PC-9 (cell line): ENCODE measurements at regions not wholly inside any gene's neighbourhood (a gene's known extent, or its start where the extent isn't known, plus 50 kb on each side); places are given as distances from the start of the nearest gene placed in this dataset.

Source experiments
- BruUV-seq: library from RNA; stranded (reverse); fragments of 400-500 nt; replicated peaks from 2 replicates; lab custom pipeline; 2021; lab: Mats Ljungman, UMichigan
- CTCF ChIA-PET: fragments of 300-600 bp; sonication (Branson Sonifier 250); formaldehyde crosslinking; loops from one replicate; lab custom pipeline; 2022; ENCODE audit warnings: antibody characterized with exemption; lab: Charles Lee
- POLR2A ChIA-PET: fragments of 300-600 bp; sonication (Branson Sonifier 250); formaldehyde crosslinking; loops from one replicate; lab custom pipeline; 2022; ENCODE audit warnings: antibody characterized with exemption; ENCODE audit not compliant: unreplicated experiment; lab: Charles Lee
- DNase-seq, 2 experiments: peaks; one replicate each; pipeline versions ENCODE4 v3.0.0 to v3.0.0-alpha.2; 2015 to 2022; ENCODE audit warnings: mixed read lengths in 1 of 2
- H2AFZ ChIP-seq: fragments of 200-600 bp; sonication (generic); 2 replicates; pipeline ENCODE4 v1.8.1; 2017; ENCODE audit warnings: antibody characterized with exemption
- H3F3A ChIP-seq: fragments of 200-600 bp; sonication (generic); 2 replicates; pipeline ENCODE4 v1.8.1; 2017; ENCODE audit warnings: antibody characterized with exemption, mild to moderate bottlenecking, low read depth; ENCODE audit not compliant: insufficient read depth
- H3K27ac ChIP-seq: fragments of 200-600 bp; sonication (generic); 2 replicates; pipeline ENCODE4 v1.6.1; 2016; ENCODE audit warnings: mixed run types
- H3K27me3 ChIP-seq: fragments of 200-600 bp; sonication (generic); 2 replicates; pipeline ENCODE4 v1.6.1; 2016; ENCODE audit warnings: low read depth, mixed run types; ENCODE audit not compliant: insufficient read depth
- H3K36me3 ChIP-seq: fragments of 200-600 bp; sonication (generic); 2 replicates; pipeline ENCODE4 v1.6.1; 2016; ENCODE audit warnings: low read depth, mixed run types
- H3K4me1 ChIP-seq: fragments of 200-600 bp; sonication (generic); replicated peaks from 2 replicates; pipeline ENCODE4 v1.6.1; 2016; ENCODE audit warnings: mixed run types; ENCODE audit not compliant: insufficient read depth
- H3K4me2 ChIP-seq: fragments of 200-600 bp; sonication (generic); 2 replicates; pipeline ENCODE4 v1.6.1; 2017; ENCODE audit warnings: mixed run types
- H3K4me3 ChIP-seq: fragments of 200-600 bp; sonication (generic); 2 replicates; pipeline ENCODE4 v1.6.1; 2016; ENCODE audit warnings: mixed run types
- H3K79me2 ChIP-seq: fragments of 200-600 bp; sonication (generic); 2 replicates; pipeline ENCODE4 v1.6.1; 2017; ENCODE audit warnings: low read depth, mixed run types
- H3K9me2 ChIP-seq: fragments of 200-600 bp; sonication (generic); 2 replicates; pipeline ENCODE4 v1.8.1; 2017; ENCODE audit warnings: mild to moderate bottlenecking; ENCODE audit not compliant: insufficient read depth
- H3K9me3 ChIP-seq: fragments of 200-600 bp; sonication (generic); 2 replicates; pipeline ENCODE4 v1.8.1; 2016; ENCODE audit warnings: low read depth; ENCODE audit not compliant: insufficient read depth
- H4K20me1 ChIP-seq: fragments of 200-600 bp; sonication (generic); 2 replicates; pipeline ENCODE4 v1.8.1; 2017; ENCODE audit not compliant: insufficient read depth
- CTCF ChIP-seq: fragments of 200-600 bp; sonication (generic); conservative IDR thresholded peaks from 2 replicates; pipeline ENCODE4 v1.6.1; 2017; ENCODE audit warnings: mixed run types, antibody characterized with exemption, mild to moderate bottlenecking, moderate library complexity
- EZH2 ChIP-seq: fragments of 200-600 bp; sonication (generic); IDR thresholded peaks from 2 replicates; pipeline ENCODE4 v1.8.0; 2017; ENCODE audit warnings: antibody characterized with exemption, low read depth
- intact Hi-C: fragments of 100-400 bp; cut with micrococcal nuclease; formaldehyde crosslinking; loops from one replicate; pipeline ENCODE4 v1.10.0; 2022; ENCODE audit not compliant: unreplicated experiment

GRCh38 chr1:29474274-29475244 is 238.2 kb downstream of the PTPRU start:
- H3K4me3 ChIP-seq = no peak overlapping the region
- no peaks in the 10 kb centered on the region for H3K79me2 ChIP-seq
- no peak overlapping the region for H3K27ac ChIP-seq
- no peaks in the 10 kb centered on the region for H3K36me3 ChIP-seq
- no peaks in the 10 kb centered on the region for H3K4me1 ChIP-seq
- H3F3A ChIP-seq = no peaks in the 10 kb centered on the region
- ChIA-PET POLR2A (no interaction called here), CTCF (no interaction called here)
- no TSS peak for BruUV-seq
- no peak for DNase-seq
- intact Hi-C loops = no loop called here
- no peak overlapping the region for H2AFZ ChIP-seq
- no peaks in the 10 kb centered on the region for H4K20me1 ChIP-seq
- peaks cover 83% of the 10 kb centered on the region for H3K27me3 ChIP-seq
- no peaks in the 10 kb centered on the region for H3K9me3 ChIP-seq
- TF ChIP-seq EZH2 (no peak), CTCF (no peak)
- H3K9me2 ChIP-seq = no peaks in the 10 kb centered on the region
- no peak overlapping the region for H3K4me2 ChIP-seq

GRCh38 chr1:29473161-29473855 is 237.0 kb downstream of the PTPRU start:
- H3K9me2 ChIP-seq = no peaks in the 10 kb centered on the region
- H3K79me2 ChIP-seq = no peaks in the 10 kb centered on the region
- H3K36me3 ChIP-seq = no peaks in the 10 kb centered on the region
- ChIA-PET CTCF (no interaction called here), POLR2A (interaction anchor here (0.6 kb wide), 1 partner anchor 143 kb away, joined by 3 read pairs; no protein-coding TSS in a partner anchor)
- H3K4me1 ChIP-seq = no peaks in the 10 kb centered on the region
- peaks cover 73% of the 10 kb centered on the region for H3K27me3 ChIP-seq
- no TSS peak for BruUV-seq
- intact Hi-C loops = no loop called here
- no peak for DNase-seq
- no peak overlapping the region for H3K4me2 ChIP-seq
- H3K27ac ChIP-seq = no peak overlapping the region
- TF ChIP-seq CTCF (no peak), EZH2 (no peak)
- no peaks in the 10 kb centered on the region for H3F3A ChIP-seq
- H3K4me3 ChIP-seq = no peak overlapping the region
- H4K20me1 ChIP-seq = no peaks in the 10 kb centered on the region
- no peaks in the 10 kb centered on the region for H3K9me3 ChIP-seq
- H2AFZ ChIP-seq = no peak overlapping the region

- Histone ChIP-seq H3K27ac (no peak overlapping the region), H3K36me3 (no peaks in the 10 kb centered on the region), H3K27me3 (peaks cover 64% of the 10 kb centered on the region), H3K79me2 (no peaks in the 10 kb centered on the region), H2AFZ (no peak overlapping the region), H3F3A (no peaks in the 10 kb centered on the region), H3K4me3 (no peak overlapping the region), H3K4me2 (no peak overlapping the region), H3K4me1 (no peaks in the 10 kb centered on the region), H3K9me3 (no peaks in the 10 kb centered on the region), H3K9me2 (no peaks in the 10 kb centered on the region), H4K20me1 (no peaks in the 10 kb centered on the region)
- no TSS peak for BruUV-seq
- intact Hi-C loops = no loop called here
- DNase-seq = no peak
- ChIA-PET CTCF (no interaction called here), POLR2A (no interaction called here)
- TF ChIP-seq EZH2 = no peak
- TF ChIP-seq CTCF = no peak
These were observed 235.4 kb downstream of the PTPRU start for GRCh38 chr1:29471487-29472313.
